Astrocyte of the hippocampus (primary cell): ENCODE measurements at regions not wholly inside any gene's neighbourhood (a gene's known extent, or its start where the extent isn't known, plus 50 kb on each side); places are given as distances from the start of the nearest gene placed in this dataset.
A peak's percentile ranks its signal among the peaks of the same experiment; 100 is the strongest.

ENCODE experiments used
- DNase-seq: peaks from one replicate; pipeline ENCODE4 v3.0.0; 2011; ENCODE audit warnings: low read depth, low spot score

GRCh38 chr4:133014473-133015135 is 134.5 kb upstream of the PCDH10 start:
- DNase-seq = no peak

DNA sequence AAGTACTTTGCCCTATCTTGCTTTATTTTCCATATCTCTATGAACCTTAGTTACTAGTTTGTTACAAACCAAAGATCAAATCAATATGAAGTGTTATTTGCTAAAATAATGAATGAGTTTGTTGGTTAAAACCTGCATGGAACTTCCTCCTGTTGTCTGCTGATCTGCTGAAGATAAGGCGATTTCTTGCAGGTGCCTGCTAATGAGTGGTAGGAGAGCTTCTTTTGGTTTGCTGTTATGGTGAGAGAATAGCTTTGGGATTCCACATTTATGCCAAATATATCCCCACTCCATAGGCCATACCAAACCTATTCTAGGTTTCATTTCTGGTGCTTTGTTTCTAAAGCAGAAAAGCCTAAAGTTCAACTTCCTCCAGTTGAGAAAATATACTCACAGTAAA is 103.8 kb upstream of the PCDH10 start:
- no peak for DNase-seq

- peak; percentile 8 for DNase-seq
Measured at GRCh38 chr4:133046156-133046555, 102.9 kb upstream of the PCDH10 start.

GRCh38 chr4:133058701-133059100 is 90.4 kb upstream of the PCDH10 start:
- DNase-seq = no peak

- DNase-seq = no peak
Measured at GRCh38 chr4:133059117-133059516, 90.0 kb upstream of the PCDH10 start.

GRCh38 chr4:133062851-133063250 is 86.2 kb upstream of the PCDH10 start:
- peak; percentile 13 for DNase-seq

DNA sequence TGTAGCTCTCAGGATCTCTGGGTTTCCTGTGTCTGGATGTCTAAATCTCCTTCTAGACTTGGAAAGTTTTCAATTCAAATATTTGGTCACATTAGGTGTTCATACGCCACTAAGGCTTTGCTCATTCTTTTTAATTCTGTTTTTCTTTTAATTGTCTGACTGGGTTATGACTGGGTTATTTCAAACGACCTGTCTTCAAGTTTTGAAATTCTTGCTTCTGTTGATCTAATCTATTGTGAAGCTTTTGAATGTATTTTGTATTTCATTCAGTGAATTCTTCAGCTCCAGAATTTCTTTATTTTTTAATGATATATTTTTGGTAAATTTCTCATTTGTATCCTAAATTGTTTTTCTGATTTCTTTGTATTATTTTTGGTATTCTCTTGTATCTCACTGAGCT is 81.0 kb upstream of the PCDH10 start:
- no peak for DNase-seq

GRCh38 chr4:133081246-133081645 is 67.8 kb upstream of the PCDH10 start:
- no peak for DNase-seq

DNA sequence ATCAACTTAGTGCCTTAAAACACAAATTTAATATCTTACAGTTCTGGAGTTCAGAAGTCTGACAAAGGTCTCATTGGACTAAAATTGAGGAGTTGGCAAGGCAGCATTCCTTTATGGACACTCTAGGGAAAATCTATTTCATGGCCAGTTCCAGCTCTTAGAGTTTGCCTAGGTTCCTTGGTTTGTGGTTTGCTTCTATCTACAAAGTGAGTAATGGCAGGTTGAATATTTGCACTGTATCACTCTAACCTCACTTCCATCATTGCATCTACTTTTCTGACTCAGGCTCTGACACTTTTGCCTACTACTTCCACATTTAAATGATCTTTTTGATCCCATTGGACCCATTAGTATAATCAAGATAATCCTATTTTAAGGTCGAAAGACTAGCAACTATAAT is 64.7 kb upstream of the PCDH10 start:
- peak; percentile 14 for DNase-seq

GRCh38 chr4:133095591-133095990 is 53.5 kb upstream of the PCDH10 start:
- DNase-seq = peak; percentile 5

- no peak for DNase-seq
Measured at GRCh38 chr4:133096972-133097371, 52.1 kb upstream of the PCDH10 start.
